Renal cortex interstitium (tissue), 11 donors: ENCODE measurements at regions not wholly inside any gene's neighbourhood (a gene's known extent, or its start where the extent isn't known, plus 50 kb on each side); places are given as distances from the start of the nearest gene placed in this dataset.

Experiments used
- DNase-seq, 11 donors: peaks; one replicate each; pipeline ENCODE4 v3.0.0-alpha.2; 2013; ENCODE audit warnings: low read depth in 9 of 11, low spot score in 4 of 11; ENCODE audit errors: extremely low read depth in 1 of 11

GRCh38 chr9:31335529-31336234 is 1048.8 kb upstream of the ACO1 start:
- no peak for DNase-seq

- no peak for DNase-seq
Measured at GRCh38 chr9:31336386-31336785, 1048.1 kb upstream of the ACO1 start.

DNA sequence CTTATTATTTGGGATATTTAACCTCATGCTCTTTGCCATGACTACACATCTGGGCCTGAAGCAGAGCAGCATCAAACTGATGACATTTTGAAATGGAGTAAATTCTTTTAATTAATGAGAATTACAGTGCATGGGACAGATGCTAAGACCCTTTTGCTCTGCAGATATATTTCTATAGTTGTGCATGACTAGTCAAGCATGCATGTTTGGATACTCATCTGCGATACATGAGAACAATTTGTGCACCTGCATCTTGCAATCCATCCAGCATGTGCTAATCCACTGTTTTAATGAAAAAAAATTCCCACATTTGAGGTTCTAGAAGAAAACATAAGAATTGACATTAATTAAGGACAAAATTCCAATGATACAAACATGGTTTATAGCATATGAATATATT is 1047.6 kb upstream of the ACO1 start:
- DNase-seq: no peak

- peak in 7 of 11 donors; percentile 2 to 24 (median 11) for DNase-seq
Measured at GRCh38 chr9:31347082-31347617, 1037.3 kb upstream of the ACO1 start.

DNA sequence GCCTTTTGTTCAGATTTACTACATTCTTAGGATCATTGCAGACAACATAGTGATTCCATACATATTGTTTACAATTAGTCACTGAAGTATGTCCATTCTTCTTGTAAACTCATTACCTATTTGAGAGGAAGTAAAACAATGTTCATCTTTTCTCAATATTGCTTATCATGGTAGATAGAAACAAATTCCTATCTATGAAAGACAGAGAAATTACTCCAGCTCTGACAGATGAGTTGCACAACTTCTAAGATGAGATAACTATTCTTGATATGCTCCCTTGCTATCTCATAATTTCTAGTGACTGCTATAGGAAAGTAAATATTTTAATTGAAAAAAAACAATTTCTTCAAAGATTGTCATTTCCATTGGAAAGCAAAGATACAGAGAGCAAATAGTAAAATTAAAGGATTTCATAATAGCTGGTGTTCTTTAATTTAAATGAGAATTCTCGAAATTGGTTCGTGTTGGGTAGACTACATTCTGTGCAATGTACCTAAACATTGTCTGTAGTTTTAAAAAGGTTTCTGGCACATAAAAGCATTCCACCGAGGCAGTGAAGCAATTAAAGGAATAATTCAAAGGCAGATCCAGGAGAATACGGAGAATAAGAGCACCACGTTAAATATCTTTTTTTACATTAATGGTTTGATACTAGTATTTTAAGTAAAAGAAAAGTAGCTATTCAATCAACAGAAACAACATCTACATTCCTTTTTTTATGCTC is 1029.1 kb upstream of the ACO1 start:
- DNase-seq: no peak

- no peak for DNase-seq
Measured at GRCh38 chr9:31355965-31356364, 1028.5 kb upstream of the ACO1 start.

DNA sequence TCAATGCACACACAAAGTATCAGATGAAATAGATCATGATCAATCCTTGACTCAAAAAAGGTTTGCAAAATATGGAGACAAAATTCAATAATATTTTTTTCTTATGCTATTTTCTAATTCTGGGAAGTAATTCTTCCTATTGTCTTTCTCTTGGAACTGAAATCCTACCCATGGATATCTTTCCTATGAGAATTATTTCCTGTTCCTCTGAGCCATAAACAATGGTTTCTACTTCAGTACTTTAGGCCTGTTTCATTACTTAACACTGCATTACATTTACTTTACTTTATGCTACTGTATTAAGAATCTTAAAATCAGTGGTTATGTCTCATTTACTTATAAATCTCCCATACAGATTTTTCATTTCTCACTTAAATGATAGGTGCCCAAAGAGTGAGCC is 1025.4 kb upstream of the ACO1 start:
- no peak for DNase-seq

DNA sequence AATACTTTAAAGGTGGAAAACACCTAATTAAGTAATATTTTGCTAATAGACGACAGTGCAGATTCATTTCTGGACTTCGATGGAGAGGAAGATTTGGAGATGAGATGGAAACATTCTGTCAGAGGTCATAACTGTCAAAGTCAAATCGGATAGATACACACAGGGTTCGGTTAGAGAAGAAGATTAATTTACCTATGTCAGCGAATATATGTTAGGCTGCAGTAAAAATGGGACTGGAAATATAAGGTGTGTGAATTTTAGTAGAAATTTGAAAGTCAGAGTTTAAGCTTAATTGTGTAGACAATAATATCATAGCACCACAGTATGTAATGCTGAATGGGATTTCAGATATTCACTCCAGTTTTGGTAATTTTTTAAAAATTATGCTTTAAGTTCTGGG is 1020.3 kb upstream of the ACO1 start:
- DNase-seq: no peak

DNA sequence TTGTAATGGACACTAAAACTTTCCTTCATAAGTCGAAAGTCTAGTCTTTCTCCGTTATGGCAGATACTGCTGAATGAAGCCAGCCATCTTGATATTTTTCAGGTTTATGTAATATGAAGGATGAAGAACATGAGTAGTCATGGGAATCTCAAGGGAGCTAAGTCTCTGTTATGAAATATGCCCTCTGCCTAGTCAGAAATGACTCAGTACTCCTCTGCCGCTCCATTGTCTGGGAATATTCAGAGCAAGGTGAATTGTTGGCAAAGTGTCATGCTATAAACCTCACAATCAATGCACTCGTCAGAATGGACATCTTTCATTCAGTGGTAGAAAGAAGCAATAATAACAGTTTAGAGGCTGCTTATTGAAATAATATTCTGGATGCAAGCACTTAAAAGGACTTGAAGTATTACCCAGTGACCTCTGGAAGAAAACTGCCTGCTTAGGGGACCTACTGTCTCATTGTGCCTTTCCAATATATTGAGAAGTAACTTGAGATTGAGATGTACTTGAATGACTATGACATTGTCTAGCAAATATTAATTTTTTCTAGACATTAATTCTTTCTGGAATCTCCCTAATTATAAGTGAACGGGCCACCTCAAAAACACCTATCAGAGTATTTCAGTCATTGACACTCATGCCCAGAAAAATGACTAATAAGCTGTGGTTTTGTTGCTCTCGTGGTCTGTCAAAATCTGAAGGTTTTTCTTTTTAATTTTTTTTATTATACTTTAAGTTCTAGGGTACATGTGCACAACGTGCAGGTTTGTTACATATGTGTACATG is 1011.5 kb upstream of the ACO1 start:
- DNase-seq: no peak

DNA sequence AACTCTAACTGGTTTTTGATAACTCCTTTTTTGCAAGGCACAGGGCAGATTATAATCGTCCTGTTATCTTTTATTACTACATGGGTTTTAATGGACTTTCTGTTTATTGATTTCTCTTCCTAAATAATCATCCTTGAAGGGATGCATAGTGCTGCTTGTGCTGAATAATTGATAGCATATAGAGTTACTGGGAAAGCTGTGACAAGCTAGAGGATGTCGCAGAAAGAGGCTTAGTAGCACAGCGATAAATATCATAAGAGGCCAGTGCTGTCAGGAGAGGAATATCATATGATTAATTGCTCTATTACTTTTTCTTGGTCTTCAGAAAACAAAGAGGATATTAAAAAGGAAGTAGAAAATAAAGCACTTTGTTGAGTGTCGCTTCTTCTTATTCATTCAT is 1007.1 kb upstream of the ACO1 start:
- no peak for DNase-seq

DNA sequence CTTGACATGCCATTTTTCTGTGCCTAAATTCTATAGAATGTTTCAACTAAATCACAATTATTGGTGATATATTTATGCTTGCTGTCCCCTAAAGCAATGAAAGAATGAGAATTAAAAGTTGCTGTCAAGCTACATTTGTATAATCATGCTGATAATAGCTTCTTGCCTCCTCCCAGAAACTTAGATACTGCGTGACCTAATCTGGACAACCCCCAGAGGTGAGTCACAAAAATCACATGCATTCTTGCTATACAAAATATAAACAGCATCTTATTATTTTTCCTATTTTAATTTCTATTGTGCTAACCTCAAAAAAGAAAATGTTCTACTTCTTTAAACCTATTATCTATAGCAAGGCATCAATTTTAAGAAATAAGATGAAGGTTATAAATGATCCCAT is 995.8 kb upstream of the ACO1 start:
- no peak for DNase-seq

GRCh38 chr9:31389075-31389474 is 995.4 kb upstream of the ACO1 start:
- no peak for DNase-seq

GRCh38 chr9:31390403-31391025 is 993.9 kb upstream of the ACO1 start:
- no peak for DNase-seq

- DNase-seq: no peak
Measured at GRCh38 chr9:31393240-31393639, 991.2 kb upstream of the ACO1 start.

- peak in 9 of 11 donors; percentile 6 to 33 (median 20) for DNase-seq
Measured at GRCh38 chr9:31394015-31394473, 990.4 kb upstream of the ACO1 start.

GRCh38 chr9:31412081-31412480 is 972.4 kb upstream of the ACO1 start:
- DNase-seq: no peak

GRCh38 chr9:31415164-31415563 is 969.3 kb upstream of the ACO1 start:
- no peak for DNase-seq

- DNase-seq: no peak
Measured at GRCh38 chr9:31418419-31418818, 966.0 kb upstream of the ACO1 start.
